Left lung (tissue), 4 donors: ENCODE measurements at regions not wholly inside any gene's neighbourhood (a gene's known extent, or its start where the extent isn't known, plus 50 kb on each side); places are given as distances from the start of the nearest gene placed in this dataset.

Source experiments
- ATAC-seq: fragments of 200-7000 bp; cut with Tn5 transposase; one replicate; pipeline ENCODE4 v1.9.1; 2020; ENCODE audit warnings: moderate library complexity
- DNase-seq, 4 donors: peaks; one replicate each; pipeline ENCODE4 v3.0.0-alpha.2; 2013 to 2020
- H3K27ac ChIP-seq, 2 donors: fragments of 200-600 bp; sonication (generic) in 1 of 2; one replicate each; pipeline versions ENCODE4 v1.5.0 to v1.8.0; 2020 to 2021
- H3K27me3 ChIP-seq, 2 donors: fragments of 200-600 bp; sonication (generic) in 1 of 2; one replicate each; pipeline versions ENCODE4 v1.5.0 to v1.8.0; 2020 to 2021
- H3K36me3 ChIP-seq, 2 donors: fragments of 200-600 bp; sonication (generic) in 1 of 2; one replicate each; pipeline versions ENCODE4 v1.5.0 to v1.8.0; 2020 to 2021
- H3K4me1 ChIP-seq, 2 donors: fragments of 200-600 bp; one replicate each; pipeline ENCODE4 v1.8.0; 2021
- H3K4me3 ChIP-seq, 2 donors: fragments of 200-600 bp; sonication (generic) in 1 of 2; one replicate each; pipeline versions ENCODE4 v1.5.0 to v1.8.0; 2020 to 2021; ENCODE audit warnings: mild to moderate bottlenecking in 1 of 2
- H3K9me3 ChIP-seq, 2 donors: fragments of 200-600 bp; sonication (generic) in 1 of 2; one replicate each; pipeline versions ENCODE4 v1.5.0 to v1.8.0; 2020 to 2021
- CTCF ChIP-seq, 2 donors: fragments of 200-600 bp; sonication (generic) in 1 of 2; IDR thresholded peaks; one replicate each; pipeline versions ENCODE4 v1.5.0 to v1.8.0; 2021; ENCODE audit warnings: antibody characterized with exemption in 2 of 2
- intact Hi-C, 2 donors: fragments of 100-400 bp; cut with DNase I; formaldehyde crosslinking; loops; one replicate each; pipeline versions ENCODE4 v1.11.2 to v1.14.2; 2022
- donor health status: DM: no; HTN: yes; CAD: no.
- donor health status: DM: no; HTN: no; CAD: no.

- Histone ChIP-seq H3K4me3 (no peak overlapping the region), H3K4me1 (no peaks in the 10 kb centered on the region), H3K36me3 (no peaks in the 10 kb centered on the region), H3K9me3 (peaks cover 0 to 4% of the 10 kb centered on the region in 2 donors), H3K27me3 (no peaks in the 10 kb centered on the region), H3K27ac (no peak overlapping the region)
- DNase-seq = no peak
- intact Hi-C loops = no loop called here
- no peak for TF ChIP-seq CTCF (IDR thresholded peaks at IDR 0.05)
- no peak for ATAC-seq
Observed at GRCh38 chr2:7479603-7480002, 562.4 kb downstream of the RNF144A start.

GRCh38 chr2:7480431-7480830 is 563.2 kb downstream of the RNF144A start:
- H3K4me1 ChIP-seq = no peaks in the 10 kb centered on the region
- H3K27me3 ChIP-seq = no peaks in the 10 kb centered on the region
- no peak for TF ChIP-seq CTCF (IDR thresholded peaks at IDR 0.05)
- H3K4me3 ChIP-seq = no peak overlapping the region
- ATAC-seq = no peak
- no peak overlapping the region for H3K27ac ChIP-seq
- no peak for DNase-seq
- intact Hi-C loops = no loop called here
- peaks cover 0 to 4% of the 10 kb centered on the region in 2 donors for H3K9me3 ChIP-seq
- H3K36me3 ChIP-seq = no peaks in the 10 kb centered on the region

GRCh38 chr2:7490672-7491071 is 573.5 kb downstream of the RNF144A start:
- Histone ChIP-seq H3K36me3 (no peaks in the 10 kb centered on the region), H3K9me3 (no peaks in the 10 kb centered on the region), H3K4me1 (no peaks in the 10 kb centered on the region), H3K27ac (no peak overlapping the region), H3K4me3 (no peak overlapping the region), H3K27me3 (no peaks in the 10 kb centered on the region)
- intact Hi-C loops = no loop called here
- ATAC-seq = no peak
- DNase-seq = no peak
- TF ChIP-seq CTCF (IDR thresholded peaks at IDR 0.05) = no peak

GRCh38 chr2:7492719-7493118 is 575.5 kb downstream of the RNF144A start:
- DNase-seq (no peak), ATAC-seq (no peak)
- no peak overlapping the region for H3K27ac ChIP-seq
- intact Hi-C loops = no loop called here
- H3K4me3 ChIP-seq = no peak overlapping the region
- TF ChIP-seq CTCF (IDR thresholded peaks at IDR 0.05) = no peak
- H3K27me3 ChIP-seq = no peaks in the 10 kb centered on the region
- no peaks in the 10 kb centered on the region for H3K9me3 ChIP-seq
- H3K36me3 ChIP-seq = no peaks in the 10 kb centered on the region
- H3K4me1 ChIP-seq = no peaks in the 10 kb centered on the region

- H3K36me3 ChIP-seq = no peaks in the 10 kb centered on the region
- H3K9me3 ChIP-seq = no peaks in the 10 kb centered on the region
- ATAC-seq = no peak
- H3K4me1 ChIP-seq = no peaks in the 10 kb centered on the region
- no peak overlapping the region for H3K4me3 ChIP-seq
- peak in 1 of 4 donors; percentile 18 for DNase-seq
- no peak for TF ChIP-seq CTCF (IDR thresholded peaks at IDR 0.05)
- no peak overlapping the region for H3K27ac ChIP-seq
- intact Hi-C loops = no loop called here
- no peaks in the 10 kb centered on the region for H3K27me3 ChIP-seq
Observed at GRCh38 chr2:7497178-7497577, 580.0 kb downstream of the RNF144A start.
